ENCODE measurements at regions not wholly inside any gene's neighbourhood (a gene's known extent, or its start where the extent isn't known, plus 50 kb on each side); places are given as distances from the start of the nearest gene placed in this dataset.

- no peaks in the 10 kb centered on the region for H3K4me1 ChIP-seq
- intact Hi-C loops (cut with DNase I) = loop anchor here (2.0 to 10.0 kb wide), 11 partner anchors 132 to 1040 kb away; partner anchors contain the start of gene TBPL2 (in 1 of the 10)
- no peak for TF ChIP-seq POLR2A (IDR thresholded peaks at IDR 0.05)
- TF ChIP-seq CTCF (IDR thresholded peaks at IDR 0.05) = peak; percentile 69 to 93 (median 82)
- 15 to 17% (median 16%) methylated on average over 8 of the region's 8 CpGs for WGBS, 4 donors
- ATAC-seq (no peak), DNase-seq (no peak)
- peaks cover 0 to under 1% (median 0%) of the 10 kb centered on the region in 12 donors for H3K9me3 ChIP-seq
- H3K4me3 ChIP-seq = no peak overlapping the region
- H3K27me3 ChIP-seq = peaks cover 0 to 8% (median 0%) of the 10 kb centered on the region in 9 donors
- H3K27ac ChIP-seq = no peak overlapping the region
- no peaks in the 10 kb centered on the region for H3K36me3 ChIP-seq
Observed at GRCh38 chr14:56474419-56475022, 105.1 kb upstream of the TMEM260 start.

GRCh38 chr14:56482310-56482911 is 97.2 kb upstream of the TMEM260 start:
- H3K36me3 ChIP-seq = no peaks in the 10 kb centered on the region
- H3K4me1 ChIP-seq = no peaks in the 10 kb centered on the region
- 57 to 68% (median 59%) methylated on average over 5 of the region's 5 CpGs for WGBS, 4 donors
- DNase-seq (no peak), ATAC-seq (no peak)
- H3K27ac ChIP-seq = no peak overlapping the region
- intact Hi-C loops (cut with DNase I) = no loop called here
- H3K4me3 ChIP-seq = no peak overlapping the region
- H3K27me3 ChIP-seq = no peaks in the 10 kb centered on the region
- H3K9me3 ChIP-seq = no peaks in the 10 kb centered on the region
- no peak for TF ChIP-seq POLR2A (IDR thresholded peaks at IDR 0.05)
- no peak for TF ChIP-seq CTCF (IDR thresholded peaks at IDR 0.05)

- TF ChIP-seq POLR2A (IDR thresholded peaks at IDR 0.05) (no peak), CTCF (IDR thresholded peaks at IDR 0.05) (peak in 9 of 12 donors; percentile 4 to 50 (median 32))
- Histone ChIP-seq H3K4me1 (peaks cover 0 to 6% (median 1%) of the 10 kb centered on the region in 12 donors), H3K4me3 (no peak overlapping the region), H3K27ac (no peak overlapping the region), H3K27me3 (no peaks in the 10 kb centered on the region), H3K36me3 (no peaks in the 10 kb centered on the region), H3K9me3 (no peaks in the 10 kb centered on the region)
- no peak for DNase-seq
- intact Hi-C loops (cut with DNase I) = loop anchor here in 1 of 10 donors (5.0 kb wide), 1 partner anchor 830 kb away; no protein-coding TSS in a partner anchor
- WGBS, 4 donors = 48 to 64% (median 55%) methylated on average over 4 of the region's 4 CpGs
- ATAC-seq = no peak
Observed at GRCh38 chr14:56487090-56487667, 92.4 kb upstream of the TMEM260 start.

- Histone ChIP-seq H3K4me3 (no peak overlapping the region), H3K36me3 (no peaks in the 10 kb centered on the region)
- 50 to 60% (median 56%) methylated on average over 1 of the region's 1 CpG for WGBS, 4 donors
Observed at GRCh38 chr14:56487761-56488160, 91.8 kb upstream of the TMEM260 start.

More at GRCh38 chr14:56487761-56488160, 91.8 kb upstream of the TMEM260 start:
- DNase-seq = no peak
- peaks cover 0 to 6% (median 1%) of the 10 kb centered on the region in 12 donors for H3K4me1 ChIP-seq
- H3K27ac ChIP-seq = no peak overlapping the region
- no peaks in the 10 kb centered on the region for H3K9me3 ChIP-seq
- TF ChIP-seq CTCF (IDR thresholded peaks at IDR 0.05) (no peak), POLR2A (IDR thresholded peaks at IDR 0.05) (no peak)
- no peak for ATAC-seq
- no peaks in the 10 kb centered on the region for H3K27me3 ChIP-seq
- intact Hi-C loops (cut with DNase I) = loop anchor here in 1 of 10 donors (5.0 kb wide), 1 partner anchor 830 kb away; no protein-coding TSS in a partner anchor

Measured in heart left ventricle (tissue), 16 donors.